NCI-H748 (cell line): ENCODE measurements at regions not wholly inside any gene's neighbourhood (a gene's known extent, or its start where the extent isn't known, plus 50 kb on each side); places are given as distances from the start of the nearest gene placed in this dataset.
"Not testable (repeated sequence)": the region's sequence is repeated elsewhere in the genome, so short reads cannot be mapped to it uniquely, and the experiment has no call there.

Experiments
- DNase-seq: peaks from one replicate; lab custom pipeline; 2025; ENCODE audit not compliant: unreplicated experiment; lab: John Stamatoyannopoulos, UW

- DNase-seq: no peak
These were observed 221.6 kb downstream of the NR2F1-AS1 start for GRCh38 chr5:93359296-93359959.

GRCh38 chr5:93358176-93358575 lies 222.8 kb downstream of the NR2F1-AS1 start:
- no peak for DNase-seq

- no peak for DNase-seq
These were observed 223.3 kb downstream of the NR2F1-AS1 start for GRCh38 chr5:93357686-93358085.

GRCh38 chr5:93355691-93356090 lies 225.3 kb downstream of the NR2F1-AS1 start:
- no peak for DNase-seq

GRCh38 chr5:93352186-93352585 lies 228.8 kb downstream of the NR2F1-AS1 start:
- DNase-seq: no peak

GRCh38 chr5:93349613-93350012 lies 231.4 kb downstream of the NR2F1-AS1 start:
- no peak for DNase-seq

GRCh38 chr5:93348231-93348630 lies 232.8 kb downstream of the NR2F1-AS1 start:
- no peak for DNase-seq

GRCh38 chr5:93346850-93347249 lies 234.2 kb downstream of the NR2F1-AS1 start:
- not testable (repeated sequence) for DNase-seq

GRCh38 chr5:93346301-93346700 lies 234.7 kb downstream of the NR2F1-AS1 start:
- DNase-seq: no peak

GRCh38 chr5:93343570-93343969 lies 237.4 kb downstream of the NR2F1-AS1 start:
- DNase-seq: no peak

GRCh38 chr5:93342563-93343061 lies 238.4 kb downstream of the NR2F1-AS1 start:
- DNase-seq: no peak

GRCh38 chr5:93340881-93341280 lies 240.1 kb downstream of the NR2F1-AS1 start:
- no peak for DNase-seq

- DNase-seq: no peak
These were observed 243.9 kb downstream of the NR2F1-AS1 start for GRCh38 chr5:93337138-93337537.

GRCh38 chr5:93336330-93337110 lies 244.5 kb downstream of the NR2F1-AS1 start:
- no peak for DNase-seq

- DNase-seq: no peak
These were observed 249.2 kb downstream of the NR2F1-AS1 start for GRCh38 chr5:93331863-93332262.

GRCh38 chr5:93331241-93331640 lies 249.8 kb downstream of the NR2F1-AS1 start:
- DNase-seq: no peak

- no peak for DNase-seq
These were observed 250.5 kb downstream of the NR2F1-AS1 start for GRCh38 chr5:93330506-93330905.

GRCh38 chr5:93329756-93330155 lies 251.3 kb downstream of the NR2F1-AS1 start:
- no peak for DNase-seq

GRCh38 chr5:93328833-93329232 lies 252.2 kb downstream of the NR2F1-AS1 start:
- no peak for DNase-seq

GRCh38 chr5:93327605-93328004 lies 253.4 kb downstream of the NR2F1-AS1 start:
- DNase-seq: no peak

GRCh38 chr5:93325946-93326345 lies 255.1 kb downstream of the NR2F1-AS1 start:
- no peak for DNase-seq
